GM18909 (cell line): ENCODE measurements at regions not wholly inside any gene's neighbourhood (a gene's known extent, or its start where the extent isn't known, plus 50 kb on each side); places are given as distances from the start of the nearest gene placed in this dataset.

ENCODE experiments used
- ATAC-seq: cut with Tn5 transposase; IDR thresholded peaks from one replicate; pipeline ENCODE4 v1.9.1; 2021; ENCODE audit warnings: mild to moderate bottlenecking; ENCODE audit not compliant: unreplicated experiment, poor library complexity

DNA sequence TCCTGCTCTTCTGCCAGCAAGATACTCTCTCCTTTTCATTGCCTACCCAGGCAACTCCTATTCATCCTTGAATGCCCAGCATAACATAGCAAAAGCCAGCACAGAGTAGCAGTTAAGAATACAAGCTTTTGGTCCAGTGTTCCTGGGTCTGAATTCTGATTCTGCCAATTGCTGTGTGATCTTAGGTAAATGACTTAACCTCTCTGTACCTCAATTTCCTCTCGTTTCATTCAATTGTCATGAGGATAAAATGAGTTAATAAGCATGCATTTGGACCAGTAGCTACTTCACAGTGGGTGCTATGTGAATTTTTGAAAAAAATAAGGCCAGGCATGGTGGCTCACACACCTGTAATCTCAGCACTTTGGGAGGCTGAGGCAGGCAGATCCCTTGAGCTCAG, 346.0 kb downstream of the BUD13 start:
- no peak for ATAC-seq

DNA sequence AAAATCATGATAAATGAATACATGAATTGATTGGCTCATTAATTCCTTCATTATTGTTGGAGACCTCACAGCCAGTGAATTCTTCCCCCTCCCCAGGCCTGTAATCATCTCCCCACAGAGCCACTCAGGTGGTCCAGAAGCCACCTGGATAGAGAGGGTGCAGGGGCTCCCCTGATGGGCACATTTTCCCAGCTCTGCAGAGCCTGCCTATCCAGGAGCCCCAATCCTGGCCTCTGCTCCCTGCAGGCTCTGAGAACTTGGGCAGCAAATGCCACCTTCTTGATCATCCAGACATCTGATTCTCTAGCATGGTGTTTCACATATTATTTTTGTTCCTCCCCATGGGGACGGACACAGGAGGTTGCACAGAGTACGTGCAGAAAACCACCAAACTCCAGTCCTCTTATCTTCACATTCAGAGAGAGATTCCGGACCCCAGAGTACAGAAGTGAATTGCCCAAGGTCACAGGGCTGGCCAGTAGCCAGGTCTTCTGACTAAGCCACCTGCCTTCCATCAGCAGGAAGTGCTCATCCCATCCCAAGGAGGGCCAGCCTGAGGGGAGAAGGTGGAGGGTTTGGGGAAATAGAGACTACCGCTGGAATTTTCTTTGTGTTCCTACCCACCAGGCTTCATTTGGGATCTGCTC, 348.0 kb downstream of the BUD13 start:
- ATAC-seq, result no peak

DNA sequence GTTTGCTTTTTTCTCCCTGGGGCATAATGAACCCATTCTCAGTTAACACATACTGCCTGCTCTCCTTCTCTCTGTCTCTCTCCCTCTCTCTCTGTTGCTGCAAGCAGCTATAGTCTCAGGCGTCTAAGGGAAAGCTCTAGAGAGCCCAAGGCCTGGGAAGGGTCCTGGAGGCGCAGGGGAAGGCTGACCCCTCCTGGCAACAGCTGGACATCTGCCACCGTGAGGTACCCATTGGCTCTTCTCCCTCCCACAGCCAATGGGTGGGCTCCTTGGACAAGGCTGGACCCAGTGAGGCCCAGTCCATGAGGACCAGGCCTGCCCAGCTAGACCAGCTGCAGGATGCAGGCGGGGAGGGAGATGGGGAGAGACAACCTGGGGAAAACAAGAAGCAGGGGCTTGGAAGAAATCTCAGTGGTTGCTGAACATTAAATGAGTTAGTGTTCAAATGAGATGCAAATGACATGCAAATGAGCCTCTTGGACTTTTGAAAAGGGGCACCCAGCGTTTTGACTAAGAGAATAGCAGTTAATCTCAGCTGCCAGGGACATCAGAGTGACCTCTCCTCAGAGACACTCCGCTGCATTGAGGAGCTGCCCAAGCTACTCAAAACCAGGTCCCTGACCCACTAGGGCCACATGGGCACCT, 349.7 kb downstream of the BUD13 start:
- ATAC-seq, result no peak

DNA sequence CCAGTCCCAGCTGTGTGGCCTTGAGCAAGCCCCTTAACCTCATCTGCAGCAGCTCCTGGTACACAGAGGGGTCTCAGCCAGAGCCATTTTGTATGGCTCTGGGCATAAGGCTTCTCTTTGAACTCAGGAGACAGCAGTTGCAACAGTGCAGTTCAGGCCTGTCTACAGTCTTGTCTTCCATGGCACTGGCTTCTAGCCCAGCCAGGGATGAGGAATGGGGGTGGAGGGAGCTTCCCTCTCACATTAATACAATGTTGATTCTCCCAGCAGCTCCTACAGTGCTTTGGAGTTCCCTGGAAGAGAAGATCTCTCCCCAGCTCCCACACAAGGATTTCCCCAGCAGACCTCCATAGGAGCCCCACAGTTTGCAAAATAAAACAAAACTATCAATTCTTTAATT, 350.2 kb downstream of the BUD13 start:
- ATAC-seq, result no peak

DNA sequence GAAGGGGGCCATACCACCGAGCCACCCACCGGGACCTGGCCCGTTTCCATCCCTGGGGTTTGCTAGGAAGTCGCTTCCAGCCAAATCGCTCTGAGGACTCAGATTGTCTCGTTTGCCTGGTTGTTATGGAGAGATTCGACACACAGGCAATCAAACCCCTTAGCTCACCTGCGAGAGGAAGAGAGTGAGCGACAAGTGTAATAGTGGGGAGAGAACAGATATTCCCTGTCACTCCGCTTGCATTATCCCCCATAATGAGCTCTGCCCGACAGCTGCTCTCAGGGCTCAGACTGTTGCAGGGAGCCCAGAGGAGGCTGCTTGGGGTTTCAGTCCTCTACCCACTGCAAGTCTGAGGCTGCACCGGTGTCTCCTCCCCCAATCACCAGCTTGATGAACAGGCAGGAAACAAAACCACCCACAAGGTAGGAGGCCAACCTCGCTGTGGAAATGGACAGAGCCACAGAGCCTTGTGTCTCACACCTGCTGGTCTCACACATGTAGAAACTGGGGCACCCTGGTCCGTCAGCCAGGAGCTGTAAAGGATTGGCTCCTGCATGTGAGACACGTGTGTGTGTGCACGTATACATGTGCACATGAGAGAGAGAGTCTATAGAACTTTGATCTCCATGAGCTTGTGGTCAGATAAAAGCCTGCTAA, 351.1 kb downstream of the BUD13 start:
- ATAC-seq, result no peak

DNA sequence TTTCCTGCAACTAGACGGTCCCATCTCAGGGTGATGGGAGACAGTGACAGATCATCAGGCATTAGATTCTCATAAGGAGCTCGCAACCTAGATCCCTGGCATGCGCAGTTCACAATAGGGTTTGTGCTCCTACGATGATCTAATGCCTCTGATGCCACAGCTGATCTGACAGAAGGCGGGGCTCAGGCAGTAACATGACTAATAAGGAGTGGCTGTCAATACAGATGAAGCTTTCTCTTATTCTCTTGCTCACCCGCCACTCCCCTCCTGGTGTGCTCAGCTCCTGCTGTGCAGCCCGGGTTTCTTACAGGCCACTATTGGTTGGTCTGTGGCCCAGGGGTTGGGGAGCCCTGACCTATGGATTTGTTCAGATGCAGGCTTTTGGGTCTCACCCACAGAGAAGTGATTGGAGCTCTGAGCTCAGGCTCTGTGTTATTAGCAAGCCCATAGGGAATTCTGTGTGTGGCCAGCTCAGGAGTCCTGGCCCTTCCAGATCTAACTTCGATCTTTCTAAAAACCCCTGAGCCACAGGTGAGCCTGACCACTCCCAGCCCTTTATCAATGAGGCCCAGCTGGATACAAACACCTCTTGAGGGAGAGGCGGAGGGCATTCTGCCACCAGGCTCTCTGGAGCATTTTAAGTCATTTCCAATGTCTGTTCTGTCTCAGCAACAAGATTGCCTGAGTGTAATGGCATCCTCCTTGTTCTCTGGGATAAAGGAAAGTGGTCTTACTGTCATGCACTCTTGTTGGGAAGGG, 351.8 kb downstream of the BUD13 start:
- no peak for ATAC-seq

DNA sequence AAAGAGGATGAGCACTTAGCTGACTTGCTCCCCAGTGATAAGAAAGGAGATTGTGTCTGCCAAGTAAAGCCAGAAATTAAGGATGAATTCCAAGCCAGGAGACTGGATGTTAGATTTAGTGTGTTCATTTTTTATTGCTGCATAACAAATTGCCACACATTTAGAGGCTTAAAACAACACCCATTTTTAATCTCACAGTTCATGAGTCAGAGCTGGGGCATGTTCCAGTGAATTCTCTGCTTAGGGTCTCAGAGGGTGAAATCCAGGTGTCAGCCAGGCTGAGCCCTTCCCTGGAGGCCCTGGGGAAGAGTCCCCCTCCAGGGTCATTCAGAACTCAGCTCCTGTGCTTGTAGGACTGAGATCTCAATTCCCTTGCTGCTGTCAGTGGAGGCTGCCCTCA, 352.8 kb downstream of the BUD13 start:
- ATAC-seq, result no peak

DNA sequence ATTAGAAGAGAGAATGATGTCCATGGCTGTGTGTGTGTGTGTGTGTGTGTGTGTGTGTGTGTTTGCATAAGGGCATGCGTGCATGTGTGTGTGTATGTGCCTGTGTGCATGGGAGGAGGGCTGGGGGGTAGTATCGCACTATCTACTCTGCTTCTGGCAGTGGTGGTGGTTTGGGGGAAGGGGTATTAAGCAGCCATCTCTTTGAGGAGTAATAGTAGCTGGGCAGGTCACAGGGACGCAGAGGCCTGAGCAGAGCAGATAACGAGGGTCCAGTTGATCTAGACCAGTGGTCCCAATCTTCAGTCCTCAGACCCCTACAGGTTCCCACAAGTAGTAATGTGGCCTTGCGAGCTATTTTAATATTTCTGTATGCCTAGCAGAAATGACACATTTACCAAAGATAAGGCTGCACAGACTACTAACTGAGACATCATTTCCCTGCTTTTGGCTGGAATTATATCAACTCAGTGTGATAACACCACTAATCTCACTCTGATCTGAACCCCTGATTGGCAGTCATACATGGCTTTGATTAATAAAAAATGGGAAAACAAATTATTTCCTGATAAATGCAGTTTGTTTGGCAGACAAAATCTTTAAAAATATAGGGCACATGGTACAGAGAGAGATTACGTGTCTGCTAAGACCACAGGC, 354.3 kb downstream of the BUD13 start:
- ATAC-seq, result no peak

DNA sequence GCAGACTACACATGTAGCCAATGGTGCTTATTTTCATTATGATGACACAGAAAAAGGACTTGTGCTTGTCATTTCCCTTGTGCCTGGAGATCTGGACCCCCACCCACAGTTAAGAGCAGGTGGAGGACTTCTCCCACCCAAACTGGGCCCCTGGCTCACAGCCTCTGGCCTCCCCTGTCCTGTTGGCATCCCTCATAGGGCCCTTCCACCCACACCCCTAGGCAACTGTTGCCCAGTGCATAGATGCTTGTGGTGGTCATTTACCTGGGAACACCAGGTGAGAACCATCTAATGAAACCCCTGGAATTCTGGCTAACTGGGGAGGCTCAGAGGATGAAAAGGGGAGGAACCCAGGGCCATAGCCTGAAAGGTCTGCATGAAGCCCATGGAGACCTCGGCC, 355.9 kb downstream of the BUD13 start:
- ATAC-seq, result no peak

DNA sequence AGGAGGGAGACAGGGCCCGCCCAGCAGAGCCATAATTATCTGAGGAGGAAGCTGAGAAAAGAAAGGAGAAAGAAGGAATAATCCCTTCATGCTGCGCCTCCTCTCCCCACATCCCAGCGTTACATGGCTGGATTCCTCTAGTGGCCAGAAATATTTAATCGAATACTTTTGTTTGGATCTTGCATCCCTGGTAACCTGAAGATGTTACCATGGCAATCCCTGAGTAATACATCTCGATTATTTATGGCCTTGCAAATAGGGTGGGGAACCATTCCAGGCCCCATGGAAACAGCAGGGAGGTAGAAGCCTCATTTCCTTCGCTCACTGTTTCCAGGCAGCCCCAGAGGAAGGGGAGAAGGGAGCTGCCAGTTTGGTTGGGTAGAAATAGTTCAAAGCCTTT, 357.7 kb downstream of the BUD13 start:
- ATAC-seq, result no peak

DNA sequence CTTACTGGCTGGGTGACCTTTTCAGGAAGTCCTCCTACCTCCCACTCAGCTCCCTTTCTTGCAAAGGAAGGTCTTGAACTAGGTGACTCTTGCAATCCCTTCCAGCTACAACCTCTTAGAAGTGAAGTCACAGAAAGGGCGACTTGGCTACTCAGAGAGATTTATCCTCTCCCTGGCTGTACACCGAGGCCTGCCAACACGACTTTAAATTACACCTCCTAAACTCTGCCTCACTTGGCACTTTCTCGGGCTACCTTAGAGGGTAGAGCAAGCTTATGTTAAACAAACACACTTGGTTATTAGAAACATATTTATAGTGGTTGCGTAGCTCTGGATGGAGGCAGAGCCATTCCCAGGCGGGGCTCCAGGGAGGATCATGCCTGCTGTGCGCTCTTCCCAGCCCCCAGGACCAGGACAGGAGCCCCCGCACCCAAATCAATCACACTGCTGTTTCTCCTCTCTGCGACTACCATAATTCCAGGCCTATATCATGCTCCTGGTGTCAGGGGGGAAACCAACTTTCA, 358.4 kb downstream of the BUD13 start:
- no peak for ATAC-seq

DNA sequence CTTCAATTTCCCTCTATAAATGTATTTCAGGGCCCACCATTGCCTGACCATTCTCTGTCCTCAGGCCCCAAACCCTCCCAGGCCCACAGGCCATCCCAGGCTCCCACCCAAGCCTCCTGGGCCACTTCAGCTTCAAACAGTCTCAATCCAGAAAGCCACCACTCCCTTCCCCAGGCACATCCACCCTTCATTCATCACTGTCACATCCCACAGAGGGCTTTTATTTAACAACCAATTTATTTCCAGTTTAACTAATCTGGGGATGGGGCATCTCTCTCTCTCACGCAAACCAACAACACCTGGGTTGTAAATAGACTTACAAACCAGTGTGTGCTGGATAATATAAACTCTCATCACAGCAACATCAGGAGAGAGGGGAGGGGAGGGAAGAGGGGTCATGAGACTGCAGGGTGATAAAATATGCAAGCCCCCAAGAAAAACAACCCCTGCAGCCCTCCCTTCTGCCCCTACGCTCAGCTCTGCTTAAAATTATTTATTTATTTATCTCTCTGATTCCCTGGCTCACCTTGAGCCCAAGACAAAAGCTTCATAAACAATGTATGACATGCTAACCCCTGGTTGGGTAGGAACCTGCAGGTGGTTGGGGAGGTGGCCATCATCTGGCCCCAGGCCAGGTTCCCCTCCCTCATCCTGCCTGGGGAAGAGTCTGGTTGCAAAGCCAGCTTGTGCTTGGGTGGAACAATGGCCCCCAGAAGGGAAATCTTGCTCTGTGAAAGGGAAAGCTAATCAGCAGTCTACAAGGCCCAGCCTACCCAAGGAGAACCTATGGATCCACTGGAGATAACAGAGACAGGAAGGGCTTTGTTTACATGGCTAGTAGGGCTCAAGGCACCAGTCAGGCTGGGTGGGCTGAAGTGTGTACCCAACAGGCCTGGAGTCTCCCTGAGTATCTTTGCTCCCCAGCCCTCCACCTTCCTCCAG, 359.2 kb downstream of the BUD13 start:
- no peak for ATAC-seq

DNA sequence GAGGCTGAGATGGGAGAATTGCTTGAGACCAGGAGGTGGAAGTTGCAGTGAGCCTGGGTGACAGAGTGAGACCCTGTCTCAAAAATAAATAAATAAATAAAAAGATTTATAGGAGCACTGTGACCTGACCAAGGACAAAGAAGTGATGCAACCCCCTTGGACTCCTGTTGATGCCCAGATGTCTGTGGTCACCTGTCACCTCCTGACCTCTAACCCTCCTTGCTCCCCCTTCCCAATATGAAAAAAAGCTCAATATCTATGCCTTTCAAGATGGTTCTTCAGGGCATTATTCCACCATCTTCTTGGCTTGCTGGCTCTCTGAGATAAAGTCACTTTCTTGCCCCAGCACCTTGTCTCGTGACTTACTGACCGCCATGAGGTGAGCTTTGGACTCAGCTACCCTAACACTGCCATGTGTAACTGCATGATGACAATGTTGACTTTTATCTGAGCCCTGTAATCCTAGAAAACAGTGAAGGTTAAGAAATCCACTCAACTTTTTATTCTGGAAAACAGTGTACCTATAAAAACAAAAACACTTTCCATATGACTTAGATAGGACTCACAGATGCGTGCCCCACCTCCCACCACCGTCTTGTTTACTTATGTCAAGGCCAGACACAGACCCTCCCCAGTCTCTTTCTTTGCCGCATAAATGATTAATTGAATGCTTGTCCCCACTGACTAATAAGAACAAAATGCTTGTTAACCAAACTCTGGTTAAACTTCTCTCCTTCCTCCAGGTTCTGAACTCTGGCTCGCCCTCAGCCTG, 360.5 kb downstream of the BUD13 start:
- no peak for ATAC-seq

DNA sequence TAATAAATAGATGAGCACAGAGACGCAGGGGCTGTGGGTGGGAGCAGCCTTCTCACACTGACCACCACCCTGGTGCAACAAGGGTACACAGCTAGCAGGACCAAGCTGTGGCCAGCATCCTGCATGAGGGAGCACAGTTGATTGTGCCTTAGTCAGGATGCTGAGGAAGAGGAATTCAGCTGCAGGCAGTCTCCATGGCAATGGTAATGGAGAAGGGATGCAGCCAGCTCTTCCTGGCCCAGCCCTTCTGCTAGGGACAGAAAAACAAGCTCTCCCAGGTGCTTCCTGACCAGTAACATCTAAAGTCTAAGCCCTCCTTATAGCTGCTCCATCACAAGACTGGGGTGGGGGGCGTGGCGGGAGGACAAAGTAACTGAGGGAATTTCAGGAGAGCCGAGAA, 363.5 kb downstream of the BUD13 start:
- ATAC-seq, result no peak

DNA sequence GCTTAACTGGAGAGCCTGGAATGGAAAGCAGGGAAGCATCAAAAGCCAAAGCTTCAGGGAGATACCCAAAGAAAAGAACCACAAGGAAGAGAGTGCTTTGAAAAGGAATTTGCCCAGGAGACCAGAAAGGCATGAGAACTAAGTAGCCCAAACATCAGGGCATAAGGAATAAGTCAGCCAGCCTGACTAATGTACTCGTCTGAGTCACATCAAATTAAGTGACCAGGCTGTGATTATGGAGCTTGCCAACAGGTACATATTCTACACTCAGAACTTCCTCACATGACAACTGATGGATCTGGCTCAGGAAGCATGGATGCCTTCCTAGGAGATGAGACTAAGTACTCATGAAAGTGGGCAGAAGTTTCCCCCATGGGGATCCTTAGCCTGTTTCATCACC, 366.7 kb downstream of the BUD13 start:
- ATAC-seq, result no peak

DNA sequence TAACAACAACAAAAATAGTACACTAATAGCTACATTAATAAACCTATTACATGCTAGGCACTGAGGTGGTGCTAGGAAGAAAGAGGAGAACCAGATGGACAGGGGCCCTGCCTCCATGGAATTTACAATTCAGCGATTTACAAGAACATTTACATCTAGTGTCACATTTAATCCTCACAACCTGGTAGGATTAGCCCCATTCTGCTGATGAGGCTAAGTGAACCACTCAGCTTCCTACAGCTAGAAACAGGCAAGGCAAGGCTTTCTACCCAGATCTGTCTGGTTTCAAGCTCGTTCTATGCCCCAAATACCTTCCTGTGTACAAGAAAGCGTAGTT, 368.4 kb downstream of the BUD13 start:
- no peak for ATAC-seq

DNA sequence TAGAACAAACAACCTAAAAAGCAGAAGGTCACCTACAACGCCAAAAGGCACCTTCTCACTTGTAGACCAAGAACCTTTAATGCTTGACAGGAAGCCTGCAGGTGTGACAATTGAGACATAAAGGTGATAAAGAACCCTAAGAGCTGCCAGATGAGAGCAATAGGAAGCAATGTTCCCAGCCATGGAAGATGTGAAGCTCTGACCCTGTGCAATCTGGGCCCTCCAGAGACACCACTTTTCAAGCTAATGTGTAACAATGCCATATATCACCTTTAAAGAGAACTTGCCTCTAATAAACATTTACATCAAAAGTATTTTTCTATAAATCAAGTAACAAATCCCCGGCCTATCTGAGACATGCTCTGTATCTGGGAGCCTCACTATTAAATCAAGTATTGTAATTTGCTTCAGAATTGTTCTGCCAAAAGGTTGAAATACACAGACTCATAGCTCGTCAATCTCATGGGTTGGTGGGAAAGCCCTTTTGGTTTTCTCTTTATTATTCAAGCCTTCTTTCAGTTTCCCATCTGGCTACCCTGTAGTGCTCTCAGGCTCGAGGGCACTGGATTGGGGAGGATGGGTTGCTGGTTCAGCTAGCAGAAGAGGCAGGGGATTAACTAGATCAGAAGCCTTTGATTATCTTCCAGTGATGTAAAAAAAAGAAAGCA, 368.9 kb downstream of the BUD13 start:
- no peak for ATAC-seq

DNA sequence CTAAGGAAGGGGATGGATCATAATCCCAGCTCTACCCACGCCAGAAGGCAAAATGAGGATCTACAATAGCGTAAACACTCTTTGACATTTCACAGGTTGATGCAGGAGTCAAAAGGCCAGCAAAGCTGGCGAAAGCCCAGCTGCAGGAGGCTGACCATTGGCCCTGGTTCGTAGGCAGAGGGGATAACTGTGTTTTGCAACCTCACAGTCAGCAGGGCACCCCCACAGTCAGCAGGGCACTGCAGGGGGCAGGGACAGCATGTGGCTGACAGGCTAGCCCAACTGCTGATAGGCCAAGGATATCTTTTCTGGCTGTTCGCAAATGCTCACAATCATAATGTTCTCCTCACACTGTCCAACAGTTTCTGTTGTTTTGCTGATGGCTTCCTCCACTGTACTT, 372.7 kb downstream of the BUD13 start:
- ATAC-seq, result no peak
